HCT116 (cell line): ENCODE measurements at regions not wholly inside any gene's neighbourhood (a gene's known extent, or its start where the extent isn't known, plus 50 kb on each side); places are given as distances from the start of the nearest gene placed in this dataset.

Source experiments
- ATAC-seq: fragments of 200-7000 bp; cut with Tn5 transposase; 2 replicates; pipeline ENCODE4 v1.9.1; 2020; ENCODE audit warnings: mild to moderate bottlenecking, moderate library complexity
- BruUV-seq: library from RNA; stranded (reverse); fragments of 400-500 nt; replicated peaks from 2 replicates; lab custom pipeline; 2021; lab: Mats Ljungman, UMichigan
- CTCF ChIA-PET: fragments of 300-600 bp; sonication (Branson Sonifier 250); formaldehyde crosslinking; loops from one replicate; lab custom pipeline; 2021; ENCODE audit warnings: antibody characterized with exemption; lab: Charles Lee
- POLR2A ChIA-PET: fragments of 300-600, 350-600 bp; sonication (Branson Sonifier 250); formaldehyde crosslinking; loops from one replicate; lab custom pipeline; 2021; ENCODE audit warnings: antibody characterized with exemption; lab: Charles Lee
- RAD21 ChIA-PET, 2 experiments: fragments of 300-600 bp; sonication (Branson Sonifier 250); formaldehyde crosslinking; loops; one replicate each; lab custom pipeline; 2023; ENCODE audit warnings: low total read pairs in 2 of 2; ENCODE audit not compliant: uncharacterized antibody in 2 of 2, unreplicated experiment in 2 of 2, low non-redundant PET in 1 of 2; lab: Charles Lee
- DNase-seq: peaks from one replicate; pipeline ENCODE4 v3.0.0-alpha.2; 2010; ENCODE audit warnings: low read depth, low spot score
- H2AFZ ChIP-seq: fragments of 200-600 bp; shearing (Covaris generic), sonication (generic); 2 replicates; pipeline ENCODE4 v1.6.1; 2017; ENCODE audit warnings: low read depth, mixed run types, mixed read lengths, antibody characterized with exemption, low read length; ENCODE audit not compliant: poor library complexity, severe bottlenecking
- H3K27ac ChIP-seq: 2 replicates; pipeline ENCODE4 v1.5.1; 2012; ENCODE audit warnings: low read depth, low read length
- H3K27me3 ChIP-seq: fragments of 200-600 bp; sonication (generic); 2 replicates; pipeline ENCODE4 v1.6.1; 2016; ENCODE audit warnings: mixed run types, low read length, mixed read lengths; ENCODE audit not compliant: insufficient read depth
- H3K36me3 ChIP-seq, 2 experiments: fragments of 200-500 bp in 1 of 2; fragments of 200-600 bp in 1 of 2; sonication (Bioruptor generic) in 1 of 2; sonication (generic) in 1 of 2; 2 replicates each; pipeline versions ENCODE4 v1.5.1 to v1.6.1; 2014 to 2016; ENCODE audit warnings: low read length in 2 of 2, inconsistent platforms in 1 of 2, mixed read lengths in 1 of 2, mixed run types in 1 of 2; ENCODE audit not compliant: insufficient read depth in 2 of 2, control insufficient read depth in 1 of 2
- H3K4me1 ChIP-seq, 2 experiments: fragments of 200-600 bp in 1 of 2; sonication (generic) in 1 of 2; 2 replicates each; pipeline versions ENCODE4 v1.5.1 to v1.6.1; 2012 to 2017; ENCODE audit warnings: low read length in 2 of 2, inconsistent platforms in 1 of 2, mild to moderate bottlenecking in 1 of 2, mixed read lengths in 1 of 2, mixed run types in 1 of 2, moderate library complexity in 1 of 2; ENCODE audit not compliant: insufficient read depth in 2 of 2, control insufficient read depth in 1 of 2
- H3K4me2 ChIP-seq: fragments of 200-600 bp; sonication (generic); 2 replicates; pipeline ENCODE4 v1.6.1; 2017; ENCODE audit warnings: mixed run types, low read length, mixed read lengths
- H3K4me3 ChIP-seq, 2 experiments: fragments of 200-600 bp in 1 of 2; sonication (generic) in 1 of 2; replicated peaks in 1 of 2; 2 replicates each; pipeline ENCODE4 v1.5.1; 2011 to 2016; ENCODE audit warnings: low read length in 2 of 2, control low read depth in 1 of 2, low read depth in 1 of 2, mild to moderate bottlenecking in 1 of 2, mixed read lengths in 1 of 2, mixed run types in 1 of 2
- H3K79me2 ChIP-seq: fragments of 200-600 bp; sonication (generic); 2 replicates; pipeline ENCODE4 v1.6.1; 2017; ENCODE audit warnings: mild to moderate bottlenecking, mixed run types, low read length, moderate library complexity, mixed read lengths; ENCODE audit not compliant: insufficient read depth
- H3K9ac ChIP-seq: fragments of 200-600 bp; sonication (generic); 2 replicates; pipeline ENCODE4 v1.6.1; 2016; ENCODE audit warnings: low read length, mixed read lengths
- H3K9me2 ChIP-seq: fragments of 200-600 bp; sonication (generic), shearing (Covaris generic); 2 replicates; pipeline ENCODE4 v1.6.1; 2017; ENCODE audit warnings: mixed run types, mild to moderate bottlenecking, moderate library complexity; ENCODE audit not compliant: insufficient read depth
- H3K9me3 ChIP-seq, 2 experiments: fragments of 200-500 bp in 1 of 2; fragments of 200-600 bp in 1 of 2; sonication (Bioruptor generic) in 1 of 2; sonication (generic) in 1 of 2; 2 replicates each; pipeline ENCODE4 v1.6.1; 2014 to 2017; ENCODE audit warnings: low read length in 2 of 2, mixed read lengths in 2 of 2, inconsistent platforms in 1 of 2, low read depth in 1 of 2, mild to moderate bottlenecking in 1 of 2, mixed run types in 1 of 2, moderate library complexity in 1 of 2; ENCODE audit not compliant: control insufficient read depth in 1 of 2, insufficient read depth in 1 of 2
- H4K20me1 ChIP-seq: fragments of 200-600 bp; sonication (generic), shearing (Covaris generic); 2 replicates; pipeline ENCODE4 v1.6.1; 2017; ENCODE audit warnings: mixed run types, mild to moderate bottlenecking, moderate library complexity; ENCODE audit not compliant: insufficient read depth
- EGR1 ChIP-seq: IDR thresholded peaks from 2 replicates; pipeline ENCODE4 v1.6.1; 2012; ENCODE audit warnings: low read depth
- EZH2 ChIP-seq: fragments of 200-600 bp; sonication (generic); IDR thresholded peaks from 2 replicates; pipeline ENCODE4 v1.6.1; 2017; ENCODE audit warnings: antibody characterized with exemption, mixed run types
- FOSL1 ChIP-seq: IDR thresholded peaks from 2 replicates; pipeline ENCODE4 v1.6.1; 2012; ENCODE audit warnings: low read depth
- POLR2AphosphoS5 ChIP-seq: IDR thresholded peaks from 2 replicates; pipeline ENCODE4 v1.6.1; 2011; ENCODE audit warnings: mild to moderate bottlenecking, low read depth, low read length, moderate library complexity
- RAD21 ChIP-seq: IDR thresholded peaks from 2 replicates; pipeline ENCODE4 v1.6.1; 2012; ENCODE audit warnings: low read depth, mild to moderate bottlenecking
- SRF ChIP-seq: IDR thresholded peaks from 2 replicates; pipeline ENCODE4 v1.6.1; 2012; ENCODE audit warnings: low read depth
- YY1 ChIP-seq: IDR thresholded peaks from 2 replicates; pipeline ENCODE4 v1.6.1; 2011; ENCODE audit warnings: low read length, low read depth, moderate library complexity, mild to moderate bottlenecking; ENCODE audit not compliant: insufficient replicate concordance; ENCODE audit errors: extremely low read depth
- intact Hi-C: fragments of 100-400 bp; cut with micrococcal nuclease; formaldehyde crosslinking; loops from 2 replicates; pipeline ENCODE4 v1.10.0; 2022
- TF ChIP-seq, protein P1 (sequence below), 3 experiments: fragments of 200-600 bp in 1 of 3; sonication (generic) in 1 of 3; IDR thresholded peaks in 2 of 3; conservative IDR thresholded peaks in 1 of 3; 2 replicates each; pipeline ENCODE4 v1.5.1; 2012 to 2017; ENCODE audit warnings: low read depth in 2 of 3, low read length in 2 of 3, antibody characterized with exemption in 1 of 3, borderline replicate concordance in 1 of 3, control low read depth in 1 of 3, mild to moderate bottlenecking in 1 of 3, mixed read lengths in 1 of 3, mixed run types in 1 of 3, moderate library complexity in 1 of 3; ENCODE audit not compliant: insufficient read depth in 1 of 3
- TF ChIP-seq, protein P2 (sequence below): IDR thresholded peaks from 2 replicates; pipeline ENCODE4 v1.6.1; 2011; ENCODE audit warnings: mild to moderate bottlenecking, low read length, moderate library complexity; ENCODE audit not compliant: insufficient replicate concordance; ENCODE audit errors: extremely low read depth

DNA sequence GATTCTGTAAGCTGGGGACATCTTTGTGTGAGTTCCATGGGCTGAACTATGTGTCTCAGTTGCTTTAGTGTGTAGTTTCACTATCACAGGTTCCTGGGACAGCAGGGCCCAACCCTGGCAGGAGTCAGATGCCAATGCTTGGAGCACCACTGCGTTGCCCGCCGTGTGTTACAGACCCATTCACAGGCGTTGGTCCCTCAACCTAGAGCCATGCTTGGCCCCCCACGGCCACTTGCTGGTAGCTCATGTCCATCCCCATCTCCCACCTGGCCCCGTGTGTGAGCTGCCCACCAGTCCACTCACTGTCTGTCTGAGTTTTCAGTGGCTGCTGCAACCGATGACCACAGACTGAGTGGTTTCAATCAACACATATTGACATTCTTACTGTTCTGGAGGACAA, 546.9 kb downstream of the TCERG1L start:
- no peak for ATAC-seq
- Histone ChIP-seq H3K36me3 (no peaks in the 10 kb centered on the region), H3K4me2 (no peak overlapping the region), H3K27me3 (no peaks in the 10 kb centered on the region), H3K9me2 (no peaks in the 10 kb centered on the region), H2AFZ (no peak overlapping the region), H3K79me2 (no peaks in the 10 kb centered on the region), H3K9me3 (no peaks in the 10 kb centered on the region), H3K4me3 (no peak overlapping the region)
- no TSS peak for BruUV-seq
- no peak for DNase-seq
- intact Hi-C loops = no loop called here
- CTCF ChIA-PET = no interaction called here
- no peak for TF ChIP-seq SRF
- no peak for TF ChIP-seq RAD21
- TF ChIP-seq, protein P1, sequence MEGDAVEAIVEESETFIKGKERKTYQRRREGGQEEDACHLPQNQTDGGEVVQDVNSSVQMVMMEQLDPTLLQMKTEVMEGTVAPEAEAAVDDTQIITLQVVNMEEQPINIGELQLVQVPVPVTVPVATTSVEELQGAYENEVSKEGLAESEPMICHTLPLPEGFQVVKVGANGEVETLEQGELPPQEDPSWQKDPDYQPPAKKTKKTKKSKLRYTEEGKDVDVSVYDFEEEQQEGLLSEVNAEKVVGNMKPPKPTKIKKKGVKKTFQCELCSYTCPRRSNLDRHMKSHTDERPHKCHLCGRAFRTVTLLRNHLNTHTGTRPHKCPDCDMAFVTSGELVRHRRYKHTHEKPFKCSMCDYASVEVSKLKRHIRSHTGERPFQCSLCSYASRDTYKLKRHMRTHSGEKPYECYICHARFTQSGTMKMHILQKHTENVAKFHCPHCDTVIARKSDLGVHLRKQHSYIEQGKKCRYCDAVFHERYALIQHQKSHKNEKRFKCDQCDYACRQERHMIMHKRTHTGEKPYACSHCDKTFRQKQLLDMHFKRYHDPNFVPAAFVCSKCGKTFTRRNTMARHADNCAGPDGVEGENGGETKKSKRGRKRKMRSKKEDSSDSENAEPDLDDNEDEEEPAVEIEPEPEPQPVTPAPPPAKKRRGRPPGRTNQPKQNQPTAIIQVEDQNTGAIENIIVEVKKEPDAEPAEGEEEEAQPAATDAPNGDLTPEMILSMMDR (IDR thresholded peaks at IDR 0.05 in 2 of 3, conservative IDR thresholded peaks at IDR 0.05 in 1 of 3; ENCODE audit: borderline replicate concordance in 1 of 3, insufficient read depth in 1 of 3, low read depth in 2 of 3, low read length in 2 of 3) = no peak
- no peak for TF ChIP-seq EZH2
- no peak for TF ChIP-seq POLR2AphosphoS5
- no peak for TF ChIP-seq FOSL1
- TF ChIP-seq EGR1 = no peak
- TF ChIP-seq YY1 = no peak
- TF ChIP-seq, protein P2, sequence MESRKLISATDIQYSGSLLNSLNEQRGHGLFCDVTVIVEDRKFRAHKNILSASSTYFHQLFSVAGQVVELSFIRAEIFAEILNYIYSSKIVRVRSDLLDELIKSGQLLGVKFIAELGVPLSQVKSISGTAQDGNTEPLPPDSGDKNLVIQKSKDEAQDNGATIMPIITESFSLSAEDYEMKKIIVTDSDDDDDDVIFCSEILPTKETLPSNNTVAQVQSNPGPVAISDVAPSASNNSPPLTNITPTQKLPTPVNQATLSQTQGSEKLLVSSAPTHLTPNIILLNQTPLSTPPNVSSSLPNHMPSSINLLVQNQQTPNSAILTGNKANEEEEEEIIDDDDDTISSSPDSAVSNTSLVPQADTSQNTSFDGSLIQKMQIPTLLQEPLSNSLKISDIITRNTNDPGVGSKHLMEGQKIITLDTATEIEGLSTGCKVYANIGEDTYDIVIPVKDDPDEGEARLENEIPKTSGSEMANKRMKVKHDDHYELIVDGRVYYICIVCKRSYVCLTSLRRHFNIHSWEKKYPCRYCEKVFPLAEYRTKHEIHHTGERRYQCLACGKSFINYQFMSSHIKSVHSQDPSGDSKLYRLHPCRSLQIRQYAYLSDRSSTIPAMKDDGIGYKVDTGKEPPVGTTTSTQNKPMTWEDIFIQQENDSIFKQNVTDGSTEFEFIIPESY = no peak
- TF ChIP-seq, all 23 proteins: peak for 0
- ChIA-PET RAD21 (no interaction called here), POLR2A (no interaction called here)
- Histone ChIP-seq H3K4me1 (no peaks in the 10 kb centered on the region), H3K27ac (no peak overlapping the region), H4K20me1 (no peaks in the 10 kb centered on the region), H3K9ac (no peak overlapping the region)
